ENCODE measurements at regions not wholly inside any gene's neighbourhood (a gene's known extent, or its start where the extent isn't known, plus 50 kb on each side); places are given as distances from the start of the nearest gene placed in this dataset.
"Not testable (repeated sequence)": the region's sequence is repeated elsewhere in the genome, so short reads cannot be mapped to it uniquely, and the experiment has no call there.

- intact Hi-C loops (cut with DNase I) = no loop called here
- no peak for DNase-seq
Measured at GRCh38 chr7:85710960-85711359, 524.1 kb upstream of the SEMA3D start.

- intact Hi-C loops (cut with DNase I) = no loop called here
Measured at GRCh38 chr7:85708221-85708620, 521.4 kb upstream of the SEMA3D start.

GRCh38 chr7:85705076-85705475 lies 518.2 kb upstream of the SEMA3D start:
- no peak for DNase-seq
- intact Hi-C loops (cut with DNase I) = no loop called here

More at GRCh38 chr7:85708221-85708620, 521.4 kb upstream of the SEMA3D start:
- no peak for DNase-seq

- intact Hi-C loops (cut with DNase I) = no loop called here
- no peak for DNase-seq
Measured at GRCh38 chr7:85703251-85704010, 516.6 kb upstream of the SEMA3D start.

GRCh38 chr7:85702348-85702747 lies 515.5 kb upstream of the SEMA3D start:
- DNase-seq = no peak
- intact Hi-C loops (cut with DNase I) = no loop called here

- intact Hi-C loops (cut with DNase I) = no loop called here
- no peak for DNase-seq
Measured at GRCh38 chr7:85699482-85699881, 512.6 kb upstream of the SEMA3D start.

GRCh38 chr7:85695533-85695932 lies 508.7 kb upstream of the SEMA3D start:
- intact Hi-C loops (cut with DNase I) = no loop called here
- DNase-seq = no peak

GRCh38 chr7:85695041-85695440 lies 508.2 kb upstream of the SEMA3D start:
- DNase-seq = no peak
- intact Hi-C loops (cut with DNase I) = no loop called here

- no peak for DNase-seq
- intact Hi-C loops (cut with DNase I) = no loop called here
Measured at GRCh38 chr7:85693326-85693725, 506.5 kb upstream of the SEMA3D start.

- DNase-seq = peak in 2 of 42 donors; percentile 2 to 14
- intact Hi-C loops (cut with DNase I) = no loop called here
Measured at GRCh38 chr7:85688712-85689111, 501.9 kb upstream of the SEMA3D start.

GRCh38 chr7:85686401-85687181 lies 499.7 kb upstream of the SEMA3D start:
- no peak for DNase-seq
- intact Hi-C loops (cut with DNase I) = no loop called here

- intact Hi-C loops (cut with DNase I) = no loop called here
- no peak for DNase-seq
Measured at GRCh38 chr7:85685901-85686300, 499.0 kb upstream of the SEMA3D start.

GRCh38 chr7:85682833-85683620 lies 496.2 kb upstream of the SEMA3D start:
- no peak for DNase-seq
- intact Hi-C loops (cut with DNase I) = no loop called here

- DNase-seq = no peak
- intact Hi-C loops (cut with DNase I) = no loop called here
Measured at GRCh38 chr7:85681241-85681640, 494.4 kb upstream of the SEMA3D start.

GRCh38 chr7:85675093-85675492 lies 488.2 kb upstream of the SEMA3D start:
- intact Hi-C loops (cut with DNase I); DNase-seq: not testable (repeated sequence)

- DNase-seq = no peak
Measured at GRCh38 chr7:85673876-85674275, 487.0 kb upstream of the SEMA3D start.

GRCh38 chr7:85669225-85669624 lies 482.4 kb upstream of the SEMA3D start:
- intact Hi-C loops (cut with DNase I) = no loop called here
- DNase-seq = no peak

More at GRCh38 chr7:85673876-85674275, 487.0 kb upstream of the SEMA3D start:
- intact Hi-C loops (cut with DNase I) = no loop called here

- intact Hi-C loops (cut with DNase I) = no loop called here
- no peak for DNase-seq
Measured at GRCh38 chr7:85664341-85664740, 477.5 kb upstream of the SEMA3D start.

- no peak for DNase-seq
- intact Hi-C loops (cut with DNase I) = no loop called here
Measured at GRCh38 chr7:85659364-85659763, 472.5 kb upstream of the SEMA3D start.

GRCh38 chr7:85655252-85655651 lies 468.4 kb upstream of the SEMA3D start:
- intact Hi-C loops (cut with DNase I) = no loop called here
- no peak for DNase-seq

Measured in head of caudate nucleus (tissue), 42 donors.